ENCODE measurements at regions not wholly inside any gene's neighbourhood (a gene's known extent, or its start where the extent isn't known, plus 50 kb on each side); places are given as distances from the start of the nearest gene placed in this dataset.
"Not testable (repeated sequence)": the region's sequence is repeated elsewhere in the genome, so short reads cannot be mapped to it uniquely, and the experiment has no call there.

DNA sequence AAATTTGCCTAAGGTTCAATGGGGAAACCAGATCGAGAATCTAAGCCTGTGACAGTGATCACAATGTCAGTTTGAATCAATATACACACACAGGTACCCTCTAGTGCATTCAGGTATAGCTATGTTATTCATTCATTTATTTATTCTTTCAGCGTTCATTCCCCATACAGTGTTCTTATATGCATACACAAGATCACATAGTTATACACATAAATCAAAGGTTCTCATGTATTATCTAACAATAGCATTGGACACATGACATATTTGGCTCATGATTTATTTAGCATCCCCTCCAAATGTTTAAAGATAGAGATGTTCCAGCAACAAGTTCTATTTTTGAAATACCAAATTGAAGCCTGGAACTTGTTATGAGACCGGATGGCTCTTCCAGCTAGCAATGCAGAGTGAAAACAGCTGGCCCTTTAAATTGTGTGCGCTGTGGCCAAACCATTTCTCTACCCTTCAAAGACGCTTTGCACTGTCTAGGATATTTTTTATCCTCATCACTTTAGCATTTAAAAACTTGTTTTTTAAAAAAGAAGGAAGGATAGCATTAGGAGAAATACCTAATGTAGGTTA lies 131.0 kb downstream of the ATXN3L start:
- intact Hi-C loops (cut with micrococcal nuclease) = no loop called here

DNA sequence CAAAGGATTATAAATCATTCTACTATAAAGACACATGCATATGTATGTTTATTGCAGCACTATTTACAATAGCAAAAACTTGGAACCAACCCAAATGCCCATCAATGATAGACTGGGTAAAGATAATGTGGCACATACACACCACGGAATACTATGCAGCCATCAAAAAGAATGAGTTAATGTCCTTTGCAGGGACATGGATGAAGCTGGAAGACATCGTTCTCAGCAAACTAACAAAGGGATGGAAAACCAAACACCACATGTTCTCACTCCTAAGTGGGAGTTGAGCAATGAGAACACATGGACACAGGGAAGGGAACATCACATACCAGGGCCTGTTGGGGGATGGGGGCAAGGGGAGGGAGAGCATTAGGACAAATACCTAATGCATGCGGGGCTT lies 133.2 kb downstream of the ATXN3L start:
- intact Hi-C loops (cut with micrococcal nuclease) = not testable (repeated sequence)

DNA sequence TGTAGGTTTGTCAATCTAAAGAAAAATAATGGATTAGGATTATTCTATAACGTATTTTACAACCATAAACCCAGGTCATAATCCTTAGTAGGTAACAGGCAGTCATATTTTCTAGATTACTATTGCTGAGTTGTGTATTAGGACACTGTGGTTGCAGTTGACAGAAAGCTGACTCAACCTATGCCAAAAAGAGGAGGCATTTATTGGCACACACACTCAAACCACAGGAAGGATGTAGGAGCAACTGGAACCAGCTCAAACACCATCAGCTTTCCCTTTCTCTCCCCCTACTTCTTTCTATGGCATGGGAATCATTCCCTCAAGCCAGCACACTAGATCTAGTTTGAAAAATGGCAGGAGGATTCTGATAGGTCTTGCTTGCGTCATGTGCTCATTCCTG lies 136.4 kb upstream of the FAM9C start:
- intact Hi-C loops (cut with micrococcal nuclease) = no loop called here

DNA sequence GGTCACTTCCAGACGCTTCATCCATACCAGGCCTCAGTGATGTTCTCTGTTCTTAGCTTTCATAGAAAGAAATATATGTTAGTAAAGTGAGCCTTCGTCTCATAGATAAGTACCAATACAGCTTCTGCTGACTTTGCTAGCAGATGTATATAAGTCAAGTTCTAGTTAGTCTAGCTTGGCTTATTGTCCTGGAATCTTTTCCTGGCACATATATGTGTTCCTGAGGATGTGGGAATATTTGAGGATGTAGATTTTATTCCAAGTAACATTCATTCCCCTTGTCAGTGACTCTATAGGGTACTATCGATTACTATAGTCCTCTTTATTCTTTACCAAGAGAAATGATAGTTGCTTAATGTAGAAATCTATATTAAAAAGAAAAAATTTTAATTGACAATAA lies 135.2 kb upstream of the FAM9C start:
- intact Hi-C loops (cut with micrococcal nuclease) = no loop called here

DNA sequence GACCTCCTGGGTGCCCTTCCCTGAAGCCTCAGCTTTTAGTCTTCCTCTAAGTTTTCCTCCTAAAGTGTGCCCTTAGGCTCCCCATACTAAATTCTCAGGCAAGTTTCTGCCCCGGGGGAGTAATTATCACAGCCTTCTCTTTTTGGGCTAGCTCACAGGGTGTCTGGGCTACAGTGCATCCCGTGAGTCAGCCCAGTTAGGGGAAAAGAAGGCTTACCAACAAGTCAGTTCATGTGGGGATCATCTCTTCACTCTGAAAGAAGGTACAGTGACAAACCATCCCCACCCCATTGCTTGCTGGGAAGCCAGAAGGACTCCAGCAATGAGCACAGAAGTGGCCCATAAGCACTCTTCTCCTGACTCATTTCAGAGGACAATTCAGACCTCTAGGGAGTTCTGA lies 134.7 kb upstream of the FAM9C start:
- intact Hi-C loops (cut with micrococcal nuclease) = no loop called here

DNA sequence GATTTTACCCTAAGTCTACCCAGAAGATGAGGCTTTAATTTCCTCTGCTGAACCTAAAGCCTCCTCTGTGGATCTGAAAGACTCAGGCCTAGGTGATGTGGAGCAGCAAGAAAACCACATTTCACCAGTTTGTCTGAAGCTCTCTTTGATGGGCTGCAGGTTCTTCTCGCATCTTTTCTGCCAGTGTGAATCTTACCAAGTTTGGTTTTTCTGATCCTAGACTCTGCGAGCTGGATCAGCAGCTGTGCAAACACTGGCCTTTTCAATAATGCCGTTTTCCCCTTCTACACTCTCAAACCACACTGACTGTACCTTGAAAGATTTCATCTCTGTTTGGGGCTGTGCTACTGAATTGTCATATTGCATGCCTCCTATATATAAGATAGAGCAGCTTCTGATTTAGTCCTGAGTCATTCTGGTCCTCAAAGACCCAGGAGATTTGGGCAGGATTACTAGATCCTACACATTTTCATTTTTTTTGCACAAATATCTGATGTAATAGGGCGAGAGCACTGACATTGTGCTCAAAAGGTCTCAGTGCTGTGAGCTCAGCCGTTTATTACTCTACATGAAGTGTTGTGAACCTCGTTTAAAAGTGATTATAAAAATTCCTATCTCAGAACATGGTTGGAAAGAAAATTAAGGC lies 133.6 kb upstream of the FAM9C start:
- intact Hi-C loops (cut with micrococcal nuclease) = no loop called here

DNA sequence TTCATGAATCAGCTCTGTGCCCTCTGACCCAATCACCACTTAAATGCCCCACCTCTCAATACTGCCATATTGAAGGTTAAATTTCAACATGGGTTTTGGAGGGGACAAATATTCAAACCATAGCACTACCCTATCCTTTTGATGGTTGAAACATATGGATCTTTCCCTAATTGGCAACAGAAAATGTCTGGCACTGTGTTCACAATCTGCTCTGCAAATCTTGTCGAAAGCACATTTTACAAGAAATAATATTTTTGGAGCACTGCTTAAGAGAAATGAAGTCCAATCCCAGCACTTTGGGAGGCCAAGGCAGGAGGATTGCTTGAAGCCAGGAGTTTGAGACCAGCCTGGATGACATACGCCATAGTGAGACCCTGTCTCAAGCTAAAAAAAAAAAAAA lies 130.6 kb upstream of the FAM9C start:
- intact Hi-C loops (cut with micrococcal nuclease) = no loop called here

DNA sequence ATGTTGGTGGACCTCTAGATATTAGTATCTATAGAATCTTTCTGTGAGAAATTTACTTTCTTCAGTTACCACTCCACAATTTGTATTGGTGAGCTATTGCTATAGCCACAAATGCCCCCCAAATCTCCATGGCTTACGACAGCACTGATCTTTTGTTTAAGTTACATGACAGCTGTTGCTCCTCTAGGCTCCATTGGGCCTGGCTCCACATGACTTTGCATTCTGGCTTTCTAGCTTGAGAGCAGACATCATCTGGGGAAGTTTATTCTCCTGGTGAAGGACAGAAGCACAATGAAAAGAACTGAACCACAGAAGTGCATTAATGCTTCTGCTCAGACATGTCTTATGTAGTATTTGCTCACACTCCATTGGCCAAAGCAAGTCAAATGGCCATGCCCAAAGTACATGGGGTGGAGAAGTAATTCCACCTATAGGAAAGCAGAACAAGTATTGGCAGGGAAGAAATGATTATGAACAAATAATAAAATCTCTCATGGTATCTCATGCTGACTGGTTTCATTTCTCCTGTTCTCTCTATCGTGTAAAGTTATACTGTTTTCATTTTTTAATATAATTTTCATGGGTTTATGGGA lies 126.6 kb upstream of the FAM9C start:
- intact Hi-C loops (cut with micrococcal nuclease) = no loop called here

DNA sequence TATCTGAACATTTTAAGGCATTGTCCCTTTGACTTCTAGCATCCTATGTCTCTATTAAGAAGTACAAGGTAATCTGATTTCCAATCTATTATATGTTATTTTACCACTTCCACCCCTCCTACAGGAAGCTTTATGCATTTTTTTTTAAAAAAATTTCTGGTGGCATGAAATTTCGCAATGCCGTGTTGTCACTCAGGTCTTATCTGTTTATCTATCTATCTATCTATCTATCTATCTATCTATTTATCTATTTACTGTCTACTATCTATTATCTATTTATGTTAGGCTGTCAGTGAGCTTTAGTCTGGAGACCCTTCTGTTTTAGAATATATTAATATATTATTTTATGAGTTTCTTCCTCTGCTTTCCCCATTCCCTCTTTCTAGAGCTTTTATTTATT lies 125.3 kb upstream of the FAM9C start:
- intact Hi-C loops (cut with micrococcal nuclease) = loop anchor here (2.0 to 5.0 kb wide), 2 partner anchors 17 to 217 kb away; no protein-coding TSS in a partner anchor

DNA sequence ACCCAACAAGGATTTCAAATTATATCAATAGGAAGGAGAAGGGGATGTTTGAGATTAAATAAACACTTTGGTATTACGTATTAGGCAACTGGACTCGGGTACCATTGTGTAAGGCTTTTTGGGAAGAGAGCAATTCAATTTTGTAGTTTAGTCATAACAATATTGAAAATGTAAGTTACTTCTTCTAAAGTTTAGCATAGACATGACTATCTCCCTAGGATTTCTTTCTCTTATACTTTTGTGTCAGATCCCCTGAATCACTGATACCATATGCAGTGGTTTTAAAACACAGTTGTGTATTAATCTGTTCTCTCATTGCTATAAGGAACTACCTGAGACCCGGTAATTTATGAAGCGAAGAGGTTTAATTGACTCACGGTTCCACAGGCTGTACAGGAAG lies 123.8 kb upstream of the FAM9C start:
- intact Hi-C loops (cut with micrococcal nuclease) = loop anchor here (2.0 to 5.0 kb wide), 2 partner anchors 15 to 216 kb away; no protein-coding TSS in a partner anchor

DNA sequence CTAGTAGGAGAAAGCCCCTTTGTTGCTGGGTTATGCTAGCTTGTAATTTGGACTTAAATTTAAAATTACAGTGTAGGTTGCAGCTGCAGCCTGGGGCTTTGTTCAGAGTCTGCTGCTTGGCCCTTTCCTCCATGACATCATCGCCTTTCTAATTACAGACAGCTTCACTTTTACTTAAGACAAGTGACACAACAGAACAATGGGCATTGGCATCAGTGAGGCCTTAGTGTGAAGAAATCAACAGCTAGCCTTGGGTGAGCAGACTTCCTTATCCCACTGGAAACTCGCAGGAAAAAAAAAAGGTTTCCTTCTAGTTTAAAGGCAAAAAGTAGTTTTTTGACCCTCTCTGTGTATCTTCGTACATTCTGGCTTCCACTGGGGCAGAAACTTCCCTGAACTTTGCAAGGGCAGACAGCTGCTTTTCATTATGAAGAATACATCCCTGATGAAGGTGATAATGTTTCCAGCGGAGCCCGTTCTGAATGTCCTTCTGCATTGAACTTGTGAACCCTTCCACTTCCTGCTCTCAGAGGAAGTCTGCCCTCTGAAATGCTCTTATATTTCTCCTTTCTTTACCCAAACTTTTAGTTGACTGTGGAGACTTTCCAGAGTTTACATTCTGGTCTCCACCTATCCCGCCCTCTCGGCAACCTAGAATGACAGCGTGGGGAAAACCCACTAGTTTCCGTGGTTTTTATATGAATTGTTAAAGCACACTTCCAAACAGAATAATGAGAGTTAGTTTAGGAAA lies 123.2 kb upstream of the FAM9C start:
- intact Hi-C loops (cut with micrococcal nuclease) = loop anchor here (2.0 to 5.0 kb wide), 2 partner anchors 15 to 215 kb away; no protein-coding TSS in a partner anchor

DNA sequence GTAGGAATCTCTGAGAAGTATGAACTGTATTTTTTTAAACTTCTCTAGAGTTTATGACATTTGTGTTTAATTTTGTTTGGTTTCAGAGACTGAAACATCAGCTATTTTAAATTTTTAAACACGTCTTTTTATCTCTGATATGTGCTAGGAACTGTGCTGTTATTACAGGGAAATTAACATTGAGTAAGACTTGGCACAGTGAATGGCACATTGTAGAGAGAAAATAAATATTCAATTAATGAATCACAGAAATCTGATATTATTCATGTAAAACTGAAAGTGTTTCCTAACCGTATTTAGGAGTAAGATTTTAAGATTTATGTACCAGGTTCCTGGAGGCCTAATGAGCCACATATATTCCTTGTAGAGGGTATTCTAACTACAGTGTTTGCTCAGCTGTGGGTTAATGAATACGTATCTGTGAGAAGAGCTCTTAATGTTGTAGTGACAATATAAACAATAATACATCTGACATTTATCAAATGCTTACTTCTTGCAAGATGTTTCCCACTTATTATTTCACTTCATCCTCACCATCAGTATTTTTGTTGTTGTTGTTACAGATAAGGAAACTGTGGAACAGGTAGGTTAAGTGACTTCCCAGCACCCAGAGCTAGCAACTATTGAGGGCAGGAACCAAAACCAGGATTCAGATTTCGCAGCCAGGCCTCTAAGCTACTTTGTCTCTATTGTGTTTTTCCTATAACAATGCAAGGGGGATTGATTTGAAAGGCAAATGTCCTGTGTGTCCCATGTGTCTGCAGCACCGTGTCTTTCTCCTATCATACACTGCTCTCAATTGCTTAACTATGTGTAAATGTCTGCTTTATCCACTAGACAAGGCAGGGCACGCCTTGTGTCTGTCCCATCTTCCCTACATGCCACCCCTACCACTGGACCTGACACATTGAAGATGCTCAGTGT lies 121.1 kb upstream of the FAM9C start:
- intact Hi-C loops (cut with micrococcal nuclease) = loop anchor here (5.0 kb wide), 1 partner anchor 213 kb away; no protein-coding TSS in a partner anchor

DNA sequence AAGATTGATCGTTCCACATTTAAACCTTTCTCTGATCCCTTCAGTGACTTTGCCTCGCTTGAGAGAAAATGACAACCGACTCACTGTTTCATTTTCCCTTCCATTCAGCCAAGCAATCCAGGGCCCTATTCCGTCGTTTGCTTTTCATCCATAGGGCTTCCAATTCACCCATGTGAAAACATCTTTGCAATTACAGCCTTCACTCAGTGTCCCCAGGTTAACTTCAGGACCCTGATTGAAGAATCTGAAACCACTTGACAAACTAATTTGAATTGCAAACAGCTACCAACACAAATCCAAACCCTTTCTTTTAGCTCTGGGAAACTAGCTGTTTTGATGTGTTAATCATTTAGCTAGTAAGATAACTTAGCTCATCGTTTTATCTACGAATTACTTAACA lies 120.2 kb upstream of the FAM9C start:
- intact Hi-C loops (cut with micrococcal nuclease) = loop anchor here (5.0 kb wide), 1 partner anchor 212 kb away; no protein-coding TSS in a partner anchor

DNA sequence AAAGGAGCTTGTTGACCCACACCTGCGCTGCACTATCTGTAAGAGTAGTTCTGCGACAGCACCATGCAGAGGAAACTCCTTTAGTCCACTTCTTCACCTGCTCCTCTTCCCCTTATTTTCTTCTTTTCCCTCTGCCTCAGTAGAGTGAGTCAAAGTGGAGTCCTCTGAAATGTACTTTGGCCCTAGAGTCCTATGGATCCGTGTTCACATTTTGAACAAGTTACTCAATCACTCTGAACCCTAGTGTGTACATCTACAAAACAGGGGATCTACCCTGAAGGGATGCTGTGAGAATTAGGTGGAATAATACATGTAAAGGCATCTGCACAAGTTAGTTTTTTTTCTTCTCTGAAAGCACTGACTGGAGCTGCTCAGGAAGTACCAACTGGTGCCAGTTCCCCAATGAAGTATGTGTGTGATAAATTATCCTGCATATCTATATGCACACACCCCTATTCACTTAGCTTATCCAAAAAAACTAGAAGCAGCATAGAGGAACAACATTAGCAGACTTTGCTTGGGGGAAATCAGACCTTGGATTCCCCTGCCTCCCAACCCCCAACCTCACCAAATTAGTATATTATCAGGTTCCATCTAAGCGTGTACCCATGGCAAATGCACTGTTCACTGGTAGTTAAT lies 118.5 kb upstream of the FAM9C start:
- intact Hi-C loops (cut with micrococcal nuclease) = no loop called here

DNA sequence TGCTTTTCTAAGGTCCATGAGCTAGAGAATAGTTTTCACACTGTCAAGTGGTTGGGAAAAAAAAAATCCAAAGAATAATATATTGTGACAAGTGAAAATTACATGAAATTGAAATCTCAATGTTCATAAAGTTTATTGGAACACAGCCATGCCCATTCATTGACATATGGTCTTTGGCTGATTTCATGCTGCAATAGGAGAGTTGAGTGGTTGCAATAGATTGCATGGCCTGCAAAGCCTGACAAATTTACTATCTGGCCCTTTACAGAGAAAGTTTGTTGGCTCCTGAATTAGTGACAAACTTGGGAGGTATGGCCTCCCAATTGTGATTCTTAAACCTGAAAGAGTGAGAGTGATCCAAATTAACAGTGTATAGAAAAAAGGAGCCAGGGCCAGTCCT lies 115.5 kb upstream of the FAM9C start:
- intact Hi-C loops (cut with micrococcal nuclease) = loop anchor here (10.0 kb wide), 1 partner anchor 95 kb away; no protein-coding TSS in a partner anchor

DNA sequence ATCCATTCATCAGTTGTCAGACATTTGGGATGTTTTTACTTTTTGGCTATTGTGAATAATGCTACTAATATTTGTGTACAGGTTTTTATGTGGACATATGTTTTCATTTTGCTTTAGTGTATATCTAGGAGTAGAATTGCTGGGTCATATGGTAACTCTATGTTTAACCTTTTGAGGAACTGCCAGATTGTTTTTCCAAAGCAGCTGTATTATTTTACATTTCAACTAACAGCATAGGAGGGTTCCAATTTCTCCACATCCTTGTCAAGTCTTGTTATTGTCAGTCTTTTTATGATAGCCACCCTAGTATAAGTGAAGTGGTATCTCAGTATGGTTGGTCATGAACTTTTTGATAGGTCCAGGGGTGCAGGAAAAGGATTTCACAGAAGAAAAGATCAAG lies 114.5 kb upstream of the FAM9C start:
- intact Hi-C loops (cut with micrococcal nuclease) = loop anchor here (10.0 kb wide), 1 partner anchor 96 kb away; no protein-coding TSS in a partner anchor

DNA sequence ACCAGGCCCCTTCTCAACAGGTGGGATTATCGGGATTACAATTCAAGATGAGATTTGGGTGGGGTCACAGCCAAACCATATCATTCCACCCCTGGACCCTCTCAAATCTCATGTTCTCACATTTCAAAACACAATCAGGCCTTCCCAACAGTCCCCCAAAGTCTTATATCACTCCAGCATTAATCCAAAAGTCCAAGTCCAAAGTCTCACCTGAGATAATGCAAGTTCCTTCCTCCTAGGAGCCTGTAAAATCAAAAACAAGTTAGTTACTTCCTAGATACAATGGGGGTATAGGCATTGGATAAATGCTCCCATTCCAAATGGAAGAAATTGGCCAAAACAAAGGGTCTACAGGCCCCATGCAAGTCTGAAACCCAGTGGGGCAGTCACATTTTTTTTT lies 111.1 kb upstream of the FAM9C start:
- intact Hi-C loops (cut with micrococcal nuclease) = loop anchor here (10.0 kb wide), 1 partner anchor 99 kb away; no protein-coding TSS in a partner anchor

DNA sequence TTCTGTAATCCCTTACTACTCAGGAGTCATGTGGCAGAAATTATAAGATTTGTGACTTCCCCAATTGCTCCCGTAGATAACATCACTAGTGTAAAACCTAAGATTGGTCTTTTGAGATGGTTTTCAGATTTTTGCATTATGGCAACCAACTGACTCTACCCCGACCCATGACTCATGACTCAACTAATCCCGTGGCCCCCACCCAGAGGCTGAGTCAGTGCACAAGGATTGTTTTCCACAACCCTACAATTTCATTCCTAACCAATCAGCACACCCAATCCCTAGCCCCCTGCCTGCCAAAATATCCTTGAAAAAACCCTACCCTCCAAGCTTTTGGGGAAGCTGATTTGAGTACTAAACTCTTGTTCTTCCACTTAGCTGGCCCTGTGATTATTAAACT lies 109.4 kb upstream of the FAM9C start:
- intact Hi-C loops (cut with micrococcal nuclease) = loop anchor here (2.0 to 10.0 kb wide), 6 partner anchors 15 to 201 kb away; partner anchors contain the start of gene TMSB4X

DNA sequence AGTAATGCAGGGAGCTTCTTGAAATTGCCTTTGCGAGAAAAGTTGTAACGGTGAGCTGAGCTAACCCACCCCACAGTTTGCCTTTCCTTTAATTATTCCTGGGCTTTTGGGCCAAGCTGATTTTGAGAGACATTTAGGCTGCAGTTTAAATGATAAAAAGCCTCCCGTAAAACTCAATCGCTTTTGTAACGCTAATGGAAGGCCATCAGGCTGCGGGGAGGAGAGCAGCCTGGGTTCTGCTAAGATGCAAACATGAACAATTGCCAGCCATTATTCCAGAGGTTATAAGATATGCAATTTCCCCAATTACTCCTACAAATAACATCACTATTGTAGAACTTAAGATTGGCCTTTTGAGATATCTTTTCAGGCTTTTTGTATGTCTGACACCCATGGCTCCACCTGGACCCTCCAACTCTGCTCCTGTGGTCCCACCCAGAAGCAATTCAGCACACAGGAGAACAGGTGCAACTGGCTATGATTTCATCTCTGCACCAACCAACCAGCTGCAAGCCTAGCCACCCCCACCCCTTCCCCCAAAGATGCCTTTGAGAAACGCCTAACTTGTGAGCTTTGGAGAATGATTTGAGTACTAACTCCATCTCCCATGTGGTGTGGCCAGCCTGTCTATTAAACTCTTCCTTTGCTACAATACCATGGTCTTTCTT lies 108.2 kb upstream of the FAM9C start:
- intact Hi-C loops (cut with micrococcal nuclease) = loop anchor here (2.0 to 10.0 kb wide), 6 partner anchors 16 to 200 kb away; partner anchors contain the start of gene TMSB4X
